ENCODE measurements at regions not wholly inside any gene's neighbourhood (a gene's known extent, or its start where the extent isn't known, plus 50 kb on each side); places are given as distances from the start of the nearest gene placed in this dataset.

DNA sequence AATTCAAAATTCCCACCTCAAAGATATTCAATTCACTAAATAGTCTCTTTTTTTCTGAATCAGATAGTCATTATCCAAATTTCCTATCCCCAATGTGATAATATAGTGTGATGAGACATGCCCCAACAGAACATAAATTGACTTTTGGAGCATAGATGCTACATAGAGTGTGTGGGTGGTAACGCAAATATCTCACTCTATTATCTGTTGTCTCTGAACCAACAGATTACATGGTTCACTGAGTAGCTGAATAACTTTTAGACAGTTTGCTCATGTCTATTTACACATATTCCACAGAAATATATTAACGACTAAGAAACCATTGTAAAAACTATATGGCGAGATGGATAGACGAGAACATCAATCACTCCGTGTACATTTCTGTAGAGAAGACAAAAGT is 209.9 kb downstream of the BARHL2 start:
- TF ChIP-seq, protein P1, sequence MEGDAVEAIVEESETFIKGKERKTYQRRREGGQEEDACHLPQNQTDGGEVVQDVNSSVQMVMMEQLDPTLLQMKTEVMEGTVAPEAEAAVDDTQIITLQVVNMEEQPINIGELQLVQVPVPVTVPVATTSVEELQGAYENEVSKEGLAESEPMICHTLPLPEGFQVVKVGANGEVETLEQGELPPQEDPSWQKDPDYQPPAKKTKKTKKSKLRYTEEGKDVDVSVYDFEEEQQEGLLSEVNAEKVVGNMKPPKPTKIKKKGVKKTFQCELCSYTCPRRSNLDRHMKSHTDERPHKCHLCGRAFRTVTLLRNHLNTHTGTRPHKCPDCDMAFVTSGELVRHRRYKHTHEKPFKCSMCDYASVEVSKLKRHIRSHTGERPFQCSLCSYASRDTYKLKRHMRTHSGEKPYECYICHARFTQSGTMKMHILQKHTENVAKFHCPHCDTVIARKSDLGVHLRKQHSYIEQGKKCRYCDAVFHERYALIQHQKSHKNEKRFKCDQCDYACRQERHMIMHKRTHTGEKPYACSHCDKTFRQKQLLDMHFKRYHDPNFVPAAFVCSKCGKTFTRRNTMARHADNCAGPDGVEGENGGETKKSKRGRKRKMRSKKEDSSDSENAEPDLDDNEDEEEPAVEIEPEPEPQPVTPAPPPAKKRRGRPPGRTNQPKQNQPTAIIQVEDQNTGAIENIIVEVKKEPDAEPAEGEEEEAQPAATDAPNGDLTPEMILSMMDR (IDR thresholded peaks at IDR 0.05 in 4 of 5, conservative IDR thresholded peaks at IDR 0.05 in 1 of 5), result no peak
- no peak for TF ChIP-seq POLR2A (IDR thresholded peaks at IDR 0.05)
